ENCODE measurements at regions not wholly inside any gene's neighbourhood (a gene's known extent, or its start where the extent isn't known, plus 50 kb on each side); places are given as distances from the start of the nearest gene placed in this dataset.

DNA sequence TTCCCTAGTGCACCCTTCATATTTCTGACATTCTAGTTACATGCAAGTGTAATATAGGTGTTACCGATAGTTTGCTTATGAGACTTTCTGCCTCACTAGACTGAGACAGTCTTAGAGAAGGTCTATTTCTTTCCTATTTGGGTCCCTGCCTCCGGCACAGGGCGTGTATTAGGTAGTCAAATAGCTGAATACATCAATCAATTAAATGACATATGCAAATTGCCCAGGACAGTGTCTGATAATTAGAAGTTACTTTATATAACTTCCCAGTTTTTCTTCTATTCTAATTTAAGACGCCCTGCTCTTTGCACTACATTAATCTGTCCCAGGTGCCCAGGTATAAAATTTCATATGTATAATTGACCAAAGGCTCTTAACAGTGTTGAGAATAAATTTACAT lies 264.2 kb downstream of the RAB28 start:
- no peak for TF ChIP-seq POLR2A (IDR thresholded peaks at IDR 0.05)
- TF ChIP-seq CTCF (IDR thresholded peaks at IDR 0.05), result no peak
- no peak for TF ChIP-seq POLR2AphosphoS5 (IDR thresholded peaks at IDR 0.05)
- TF ChIP-seq EP300 (IDR thresholded peaks at IDR 0.05), result no peak
